Peyer's patch (tissue), 4 donors: ENCODE measurements at regions not wholly inside any gene's neighbourhood (a gene's known extent, or its start where the extent isn't known, plus 50 kb on each side); places are given as distances from the start of the nearest gene placed in this dataset.

Source experiments
- DNase-seq, 3 donors: peaks; one replicate each; pipeline ENCODE4 v3.0.0-alpha.2; 2017 to 2019
- H3K27ac ChIP-seq, 4 donors: fragments of 200-600 bp; sonication (generic); one replicate each; pipeline ENCODE4 v1.5.1; 2016 to 2019
- H3K27me3 ChIP-seq, 2 donors: fragments of 200-600 bp; sonication (generic); one replicate each; pipeline ENCODE4 v1.5.1; 2019
- H3K36me3 ChIP-seq, 3 donors: fragments of 200-600 bp; sonication (generic); one replicate each; pipeline ENCODE4 v1.5.1; 2016 to 2019
- H3K4me1 ChIP-seq, 4 donors: fragments of 200-600 bp; sonication (generic); one replicate each; pipeline ENCODE4 v1.5.1; 2016 to 2019
- H3K4me3 ChIP-seq, 4 donors: fragments of 200-600 bp; sonication (generic); 1 replicate in 3 of 4; 2 replicates in 1 of 4; pipeline ENCODE4 v1.5.1; 2016 to 2019; ENCODE audit warnings: mild to moderate bottlenecking in 1 of 4
- H3K9me3 ChIP-seq, 4 donors: fragments of 200-600 bp; sonication (generic); one replicate each; pipeline ENCODE4 v1.5.1; 2016 to 2019; ENCODE audit warnings: mild to moderate bottlenecking in 1 of 4
- CTCF ChIP-seq, 6 experiments: fragments of 450-650 bp in 4 of 6; fragments of 200-600 bp in 2 of 6; sonication (generic) in 1 of 6; IDR thresholded peaks; one replicate each; pipeline ENCODE4 v1.5.1; 2017 to 2019; ENCODE audit warnings: antibody characterized with exemption in 6 of 6, mild to moderate bottlenecking in 3 of 6, moderate library complexity in 1 of 6
- POLR2A ChIP-seq, 2 donors: fragments of 450-650 bp; IDR thresholded peaks; one replicate each; pipeline ENCODE4 v1.5.1; 2017; ENCODE audit warnings: antibody characterized with exemption in 2 of 2, mild to moderate bottlenecking in 2 of 2, moderate library complexity in 2 of 2

GRCh38 chr11:91820709-91821108 is 403.9 kb upstream of the FAT3 start:
- Histone ChIP-seq H3K36me3 (no peaks in the 10 kb centered on the region), H3K27ac (no peak overlapping the region), H3K27me3 (no peaks in the 10 kb centered on the region), H3K9me3 (no peaks in the 10 kb centered on the region), H3K4me3 (no peak overlapping the region), H3K4me1 (no peaks in the 10 kb centered on the region)
- no peak for TF ChIP-seq CTCF (IDR thresholded peaks at IDR 0.05)
- TF ChIP-seq POLR2A (IDR thresholded peaks at IDR 0.05), result no peak
- no peak for DNase-seq

- Histone ChIP-seq H3K4me3 (no peak overlapping the region), H3K4me1 (no peaks in the 10 kb centered on the region), H3K9me3 (no peaks in the 10 kb centered on the region), H3K27me3 (no peaks in the 10 kb centered on the region), H3K27ac (no peak overlapping the region), H3K36me3 (no peaks in the 10 kb centered on the region)
- no peak for TF ChIP-seq CTCF (IDR thresholded peaks at IDR 0.05)
- no peak for TF ChIP-seq POLR2A (IDR thresholded peaks at IDR 0.05)
- no peak for DNase-seq
Measured at GRCh38 chr11:91819777-91820176, 404.8 kb upstream of the FAT3 start.

GRCh38 chr11:91819195-91819594 is 405.4 kb upstream of the FAT3 start:
- Histone ChIP-seq H3K36me3 (no peaks in the 10 kb centered on the region), H3K27me3 (no peaks in the 10 kb centered on the region), H3K4me3 (no peak overlapping the region), H3K27ac (no peak overlapping the region), H3K9me3 (no peaks in the 10 kb centered on the region), H3K4me1 (no peaks in the 10 kb centered on the region)
- no peak for TF ChIP-seq CTCF (IDR thresholded peaks at IDR 0.05)
- no peak for TF ChIP-seq POLR2A (IDR thresholded peaks at IDR 0.05)
- DNase-seq, result no peak

- TF ChIP-seq POLR2A (IDR thresholded peaks at IDR 0.05) (no peak), CTCF (IDR thresholded peaks at IDR 0.05) (no peak)
- H3K27me3 ChIP-seq, result no peaks in the 10 kb centered on the region
- DNase-seq, result no peak
- H3K36me3 ChIP-seq, result no peaks in the 10 kb centered on the region
- no peak overlapping the region for H3K4me3 ChIP-seq
- H3K4me1 ChIP-seq, result no peaks in the 10 kb centered on the region
- H3K9me3 ChIP-seq, result no peaks in the 10 kb centered on the region
- H3K27ac ChIP-seq, result no peak overlapping the region
Measured at GRCh38 chr11:91817996-91818395, 406.6 kb upstream of the FAT3 start.

GRCh38 chr11:91813263-91813662 is 411.4 kb upstream of the FAT3 start:
- no peaks in the 10 kb centered on the region for H3K27me3 ChIP-seq
- no peaks in the 10 kb centered on the region for H3K4me1 ChIP-seq
- H3K36me3 ChIP-seq, result no peaks in the 10 kb centered on the region
- DNase-seq, result no peak
- no peak overlapping the region for H3K4me3 ChIP-seq
- H3K9me3 ChIP-seq, result no peaks in the 10 kb centered on the region
- H3K27ac ChIP-seq, result no peak overlapping the region
- TF ChIP-seq CTCF (IDR thresholded peaks at IDR 0.05) (no peak), POLR2A (IDR thresholded peaks at IDR 0.05) (no peak)

- H3K9me3 ChIP-seq, result no peaks in the 10 kb centered on the region
- no peak overlapping the region for H3K4me3 ChIP-seq
- no peak for DNase-seq
- H3K36me3 ChIP-seq, result no peaks in the 10 kb centered on the region
- TF ChIP-seq POLR2A (IDR thresholded peaks at IDR 0.05), result no peak
- TF ChIP-seq CTCF (IDR thresholded peaks at IDR 0.05), result no peak
- no peak overlapping the region for H3K27ac ChIP-seq
- H3K27me3 ChIP-seq, result no peaks in the 10 kb centered on the region
- H3K4me1 ChIP-seq, result no peaks in the 10 kb centered on the region
Measured at GRCh38 chr11:91810871-91811270, 413.7 kb upstream of the FAT3 start.
